GM12878 (cell line): ENCODE measurements at regions not wholly inside any gene's neighbourhood (a gene's known extent, or its start where the extent isn't known, plus 50 kb on each side); places are given as distances from the start of the nearest gene placed in this dataset.
A peak's percentile ranks its signal among the peaks of the same experiment; 100 is the strongest.
"Not testable (repeated sequence)": the region's sequence is repeated elsewhere in the genome, so short reads cannot be mapped to it uniquely, and the experiment has no call there.

Experiments
- ATAC-seq: fragments of 200-7000 bp; cut with Tn5 transposase; 3 replicates; pipeline ENCODE4 v1.9.1; 2020; ENCODE audit warnings: mild to moderate bottlenecking, moderate library complexity
- BruUV-seq: library from RNA; stranded (reverse); fragments of 400-500 nt; replicated peaks from 2 replicates; lab custom pipeline; 2021; lab: Mats Ljungman, UMichigan
- CTCF ChIA-PET: fragments of 300-600 bp; sonication (Branson Sonifier 250); formaldehyde crosslinking; extraction: SDS; loops from one replicate; lab custom pipeline; 2021; ENCODE audit warnings: inconsistent platforms; lab: Yijun Ruan, JAX
- POLR2A ChIA-PET: fragments of 350-600 bp; formaldehyde crosslinking; extraction: SDS; loops from one replicate; lab custom pipeline; 2021; ENCODE audit warnings: inconsistent platforms; lab: Charles Lee
- RAD21 ChIA-PET: fragments of 300-600 bp; sonication (Branson Sonifier 250); formaldehyde crosslinking; loops from one replicate; lab custom pipeline; 2023; ENCODE audit warnings: antibody characterized with exemption; ENCODE audit not compliant: unreplicated experiment; lab: Charles Lee
- SMC1A ChIA-PET: fragments of 300-600 bp; sonication (Branson Sonifier 250); formaldehyde crosslinking; loops from one replicate; lab custom pipeline; 2023; ENCODE audit not compliant: unreplicated experiment, uncharacterized antibody; lab: Charles Lee
- DNase-seq: peaks from one replicate; pipeline ENCODE4 v3.0.0-alpha.2; 2011; ENCODE audit warnings: low read depth, low spot score
- FAIRE-seq: peaks from 3 replicates; lab custom pipeline; 2011; peaks lifted over from hg19 to GRCh38; lab: Jason Lieb, UNC
- H2AFZ ChIP-seq: 2 replicates; pipeline ENCODE4 v1.6.0; 2011; ENCODE audit warnings: low read depth, low read length, control low read depth; ENCODE audit not compliant: control insufficient read depth
- H3K27ac ChIP-seq: 2 replicates; pipeline ENCODE4 v1.5.1; 2011; ENCODE audit warnings: control low read depth; ENCODE audit not compliant: control insufficient read depth, insufficient read depth
- H3K27me3 ChIP-seq, 2 experiments: replicated peaks in 1 of 2; 2 replicates each; pipeline versions ENCODE4 v1.6.0 to v1.6.1; 2011; ENCODE audit warnings: low read length in 1 of 2; ENCODE audit not compliant: control insufficient read depth in 2 of 2, insufficient read depth in 2 of 2
- H3K36me3 ChIP-seq, 2 experiments: 2 replicates each; pipeline ENCODE4 v1.5.1; 2011; ENCODE audit warnings: low read length in 1 of 2; ENCODE audit not compliant: control insufficient read depth in 2 of 2, insufficient read depth in 2 of 2
- H3K4me1 ChIP-seq: 2 replicates; pipeline ENCODE4 v1.6.1; 2011; ENCODE audit warnings: mild to moderate bottlenecking, low read length, moderate library complexity, mixed read lengths; ENCODE audit not compliant: control insufficient read depth, insufficient read depth
- H3K4me2 ChIP-seq: 2 replicates; pipeline ENCODE4 v1.6.0; 2011; ENCODE audit warnings: control low read depth; ENCODE audit not compliant: control insufficient read depth, insufficient read depth
- H3K4me3 ChIP-seq: fragments of 200-600 bp; sonication (generic); 2 replicates; pipeline ENCODE4 v1.5.1; 2016
- H3K79me2 ChIP-seq: 2 replicates; pipeline ENCODE4 v1.6.0; 2011; ENCODE audit warnings: low read length; ENCODE audit not compliant: control insufficient read depth, insufficient read depth
- H3K9ac ChIP-seq: 2 replicates; pipeline ENCODE4 v1.8.0; 2011; ENCODE audit warnings: low read length, control low read depth, mixed read lengths; ENCODE audit not compliant: control insufficient read depth, insufficient read depth
- H3K9me3 ChIP-seq: replicated peaks from 3 replicates; pipeline ENCODE4 v1.5.1; 2011; ENCODE audit warnings: mild to moderate bottlenecking, low read length; ENCODE audit not compliant: control insufficient read depth, insufficient read depth
- H4K20me1 ChIP-seq: 2 replicates; pipeline ENCODE4 v1.6.0; 2011; ENCODE audit not compliant: control insufficient read depth, insufficient read depth
- WGBS: methylation state at CpG from one replicate; pipeline ENCODE4 v1.1.6; 2016; ENCODE audit warnings: low lambda C conversion rate; ENCODE audit not compliant: insufficient replicate concordance, insufficient coverage; ENCODE audit errors: missing lambda C conversion rate; 5-methylcytosine and 5-hydroxymethylcytosine counted together
- in situ Hi-C: fragments of 300-500 bp; cut with MboI; formaldehyde crosslinking; loops from 9 replicates; pipeline ENCODE4 v1.14.3; 2018; ENCODE audit warnings: mixed read lengths
- intact Hi-C: fragments of 100-400 bp; cut with micrococcal nuclease; formaldehyde crosslinking; loops from one replicate; pipeline ENCODE4 v1.14.2; 2022; ENCODE audit not compliant: unreplicated experiment

DNA sequence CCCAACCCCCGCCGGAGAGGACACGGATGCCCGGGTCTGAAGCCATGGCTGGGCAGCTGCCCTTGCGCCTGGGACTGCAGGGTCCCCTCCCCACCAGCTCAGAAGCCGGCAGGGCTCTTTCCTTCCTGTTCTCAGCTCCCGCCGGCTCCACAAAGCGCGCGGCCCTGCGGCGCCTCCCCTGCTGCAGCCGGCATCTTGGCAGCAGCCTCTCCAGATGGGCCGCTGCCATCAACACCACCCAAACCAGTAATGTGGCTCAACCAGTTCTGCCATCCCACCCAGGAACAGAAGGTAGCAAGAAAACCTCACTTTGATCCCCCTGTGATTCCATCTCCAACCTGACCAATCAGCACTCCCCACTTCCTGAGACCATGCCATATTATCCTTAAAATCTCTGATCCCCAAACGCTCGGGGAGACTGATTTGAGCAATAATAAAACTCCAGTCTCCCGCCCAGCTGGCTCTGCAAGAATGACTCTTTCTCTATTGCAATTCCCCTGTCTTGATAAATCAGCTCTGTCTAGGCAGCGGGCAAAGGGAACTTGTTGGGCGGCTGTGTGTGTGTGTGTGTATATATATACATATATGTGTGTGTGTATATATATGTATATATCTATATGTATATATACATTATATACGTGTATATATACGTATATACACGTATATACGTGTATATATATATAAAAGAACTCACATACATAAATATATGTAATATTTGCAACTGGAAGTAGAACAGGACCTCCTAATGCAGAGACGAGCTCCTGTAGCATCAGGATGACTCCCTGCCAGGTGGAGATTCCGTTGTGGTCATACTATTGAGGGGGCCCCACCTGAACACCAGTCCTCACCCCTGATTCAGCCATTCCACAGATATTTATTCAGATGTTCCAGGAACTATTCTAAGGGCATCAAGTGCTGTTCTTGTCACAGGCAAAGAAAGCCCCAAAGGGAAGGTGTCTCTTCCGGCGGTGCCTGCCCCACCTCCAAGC is 1674.9 kb downstream of the SPATA31A7 start:
- peak; percentile 56 for ATAC-seq
- SMC1A ChIA-PET, H3K9ac ChIP-seq, intact Hi-C loops, in situ Hi-C loops, H3K36me3 ChIP-seq, CTCF ChIA-PET, RAD21 ChIA-PET, H4K20me1 ChIP-seq, BruUV-seq, H3K9me3 ChIP-seq, H3K79me2 ChIP-seq, POLR2A ChIA-PET, FAIRE-seq, DNase-seq, H3K27me3 ChIP-seq, H3K27ac ChIP-seq, H3K4me2 ChIP-seq, H3K4me1 ChIP-seq, H3K4me3 ChIP-seq, H2AFZ ChIP-seq: not testable (repeated sequence)
- 45% methylated on average over 28 of the region's 28 CpGs for WGBS

DNA sequence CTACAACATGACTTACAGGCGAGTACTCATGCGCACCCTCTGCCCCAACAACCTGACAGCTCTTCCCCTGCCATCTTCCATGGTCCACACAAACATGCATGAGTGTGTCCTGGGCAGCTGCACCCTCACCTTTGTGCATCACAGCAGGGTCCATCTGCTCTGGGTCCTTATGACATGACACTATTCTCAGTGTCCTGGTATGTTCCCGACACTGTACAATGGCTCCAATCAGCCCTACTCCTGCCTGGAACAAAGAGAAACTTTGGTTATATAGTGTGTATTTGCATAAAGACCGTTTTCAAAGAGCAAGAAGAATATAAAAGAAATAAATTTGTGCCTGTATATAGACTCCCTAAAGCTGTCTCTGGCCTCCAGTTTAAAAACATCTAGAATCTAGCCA is 1679.2 kb downstream of the SPATA31A7 start:
- RAD21 ChIA-PET, H2AFZ ChIP-seq, SMC1A ChIA-PET, intact Hi-C loops, BruUV-seq, H3K79me2 ChIP-seq, H3K4me1 ChIP-seq, H4K20me1 ChIP-seq, H3K9me3 ChIP-seq, FAIRE-seq, H3K27ac ChIP-seq, ATAC-seq, H3K4me2 ChIP-seq, H3K36me3 ChIP-seq, H3K4me3 ChIP-seq, DNase-seq, CTCF ChIA-PET, H3K9ac ChIP-seq, POLR2A ChIA-PET, in situ Hi-C loops, H3K27me3 ChIP-seq: not testable (repeated sequence)
- 59% methylated on average over 4 of the region's 4 CpGs for WGBS

DNA sequence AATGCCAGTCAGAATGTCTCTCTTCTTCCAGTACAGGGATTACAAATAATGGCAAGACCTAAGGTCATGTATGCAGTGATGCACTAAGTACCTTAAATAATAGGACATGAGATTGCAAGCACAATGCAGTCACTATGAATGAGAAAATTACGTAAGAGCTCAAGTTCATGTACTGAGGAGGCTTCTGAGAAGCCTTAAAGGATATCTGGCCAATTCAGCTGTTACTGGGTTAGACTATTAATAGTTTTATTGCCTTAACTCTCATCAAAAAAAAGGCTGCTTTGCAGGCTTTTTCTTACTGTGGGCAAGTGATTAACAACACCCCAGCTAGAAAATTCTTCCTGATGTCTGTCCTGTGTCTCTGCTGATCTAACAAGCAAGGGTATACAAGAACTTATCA is 1681.9 kb downstream of the SPATA31A7 start:
- FAIRE-seq, BruUV-seq, H4K20me1 ChIP-seq, H3K4me3 ChIP-seq, H3K36me3 ChIP-seq, RAD21 ChIA-PET, H2AFZ ChIP-seq, H3K79me2 ChIP-seq, ATAC-seq, intact Hi-C loops, H3K9ac ChIP-seq, DNase-seq, SMC1A ChIA-PET, H3K9me3 ChIP-seq, CTCF ChIA-PET, H3K4me2 ChIP-seq, POLR2A ChIA-PET, H3K27me3 ChIP-seq, H3K4me1 ChIP-seq, H3K27ac ChIP-seq: not testable (repeated sequence)
- in situ Hi-C loops = loop anchor here (10.0 kb wide), 1 partner anchor 943 kb away; no protein-coding TSS in a partner anchor
- 36% methylated on average over 1 of the region's 1 CpG for WGBS

DNA sequence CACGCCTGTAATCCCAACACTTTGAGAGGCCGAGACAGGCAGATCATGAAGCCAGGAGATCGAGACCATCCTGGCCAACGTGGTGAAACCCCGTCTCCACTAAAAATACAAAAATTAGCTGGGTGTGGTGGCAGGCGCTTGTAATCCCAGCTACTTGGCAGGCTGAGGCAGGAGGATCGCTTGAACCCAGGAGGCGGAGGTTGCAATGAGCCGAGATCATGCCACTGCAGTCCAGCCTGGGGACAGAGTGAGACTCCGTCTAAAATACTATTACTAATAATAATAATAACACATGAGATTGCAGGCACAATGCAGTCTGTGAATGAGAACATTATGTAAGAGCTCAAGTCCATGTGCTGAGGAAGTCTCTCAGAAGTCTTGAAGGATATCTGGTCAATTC is 1684.4 kb downstream of the SPATA31A7 start:
- H3K27me3 ChIP-seq, H3K79me2 ChIP-seq, FAIRE-seq, BruUV-seq, H3K27ac ChIP-seq, H3K4me3 ChIP-seq, H3K4me1 ChIP-seq, CTCF ChIA-PET, RAD21 ChIA-PET, H2AFZ ChIP-seq, ATAC-seq, H3K9me3 ChIP-seq, POLR2A ChIA-PET, H4K20me1 ChIP-seq, DNase-seq, intact Hi-C loops, H3K9ac ChIP-seq, H3K4me2 ChIP-seq, SMC1A ChIA-PET, H3K36me3 ChIP-seq: not testable (repeated sequence)
- 69% methylated on average over 10 of the region's 10 CpGs for WGBS
- in situ Hi-C loops = loop anchor here (10.0 kb wide), 1 partner anchor 941 kb away; no protein-coding TSS in a partner anchor
